Parathyroid adenoma (tissue), 2 donors: ENCODE measurements at regions not wholly inside any gene's neighbourhood (a gene's known extent, or its start where the extent isn't known, plus 50 kb on each side); places are given as distances from the start of the nearest gene placed in this dataset.
"Not testable (repeated sequence)": the region's sequence is repeated elsewhere in the genome, so short reads cannot be mapped to it uniquely, and the experiment has no call there.

Experiments used
- H2AFZ ChIP-seq: fragments of 300-600 bp; sonication (generic); one replicate; pipeline ENCODE4 v1.7.0; 2017; ENCODE audit warnings: antibody characterized with exemption, mild to moderate bottlenecking
- H3K27ac ChIP-seq: fragments of 300-600 bp; sonication (generic); one replicate; pipeline ENCODE4 v1.7.0; 2017
- H3K27me3 ChIP-seq: fragments of 300-600 bp; sonication (generic); one replicate; pipeline ENCODE4 v1.7.0; 2017; ENCODE audit warnings: low read length; ENCODE audit not compliant: control insufficient read depth, insufficient read depth
- H3K36me3 ChIP-seq: fragments of 300-600 bp; sonication (generic); one replicate; pipeline ENCODE4 v1.7.0; 2017; ENCODE audit warnings: low read length; ENCODE audit not compliant: control insufficient read depth, insufficient read depth
- H3K4me1 ChIP-seq: fragments of 300-600 bp; sonication (generic); one replicate; pipeline ENCODE4 v1.7.0; 2017; ENCODE audit warnings: control low read depth
- H3K4me2 ChIP-seq: fragments of 300-600 bp; sonication (generic); one replicate; pipeline ENCODE4 v1.7.0; 2017; ENCODE audit warnings: low read length
- H3K4me3 ChIP-seq: fragments of 300-600 bp; sonication (generic); one replicate; pipeline ENCODE4 v1.7.0; 2017; ENCODE audit warnings: low read depth, low read length
- H3K79me2 ChIP-seq: fragments of 300-600 bp; sonication (generic); one replicate; pipeline ENCODE4 v1.7.0; 2017; ENCODE audit warnings: control low read depth
- H3K9ac ChIP-seq: fragments of 300-600 bp; sonication (generic); one replicate; pipeline ENCODE4 v1.7.0; 2017; ENCODE audit warnings: mild to moderate bottlenecking
- H3K9me3 ChIP-seq: fragments of 300-600 bp; sonication (generic); one replicate; pipeline ENCODE4 v1.7.0; 2017; ENCODE audit warnings: low read length; ENCODE audit not compliant: control insufficient read depth
- CTCF ChIP-seq: fragments of 300-600 bp; sonication (generic); IDR thresholded peaks from one replicate; pipeline ENCODE4 v1.7.0; 2017; ENCODE audit warnings: antibody characterized with exemption, mild to moderate bottlenecking
- donor health status: primary hyperparathyroidism.

- Histone ChIP-seq H2AFZ (peak overlapping the region; percentile 34), H3K36me3 (no peaks in the 10 kb centered on the region), H3K4me2 (no peak overlapping the region), H3K79me2 (no peaks in the 10 kb centered on the region), H3K4me1 (no peaks in the 10 kb centered on the region), H3K9ac (no peak overlapping the region), H3K27ac (no peak overlapping the region), H3K9me3 (no peaks in the 10 kb centered on the region), H3K4me3 (no peak overlapping the region), H3K27me3 (no peaks in the 10 kb centered on the region)
- TF ChIP-seq CTCF = no peak
These were observed 103.5 kb upstream of the SLC7A14 start for GRCh38 chr3:170689296-170689829.

GRCh38 chr3:170688222-170688621, 102.3 kb upstream of the SLC7A14 start:
- not testable (repeated sequence) for H3K27me3 ChIP-seq, H3K4me1 ChIP-seq, H3K27ac ChIP-seq, H3K36me3 ChIP-seq, H2AFZ ChIP-seq, H3K9me3 ChIP-seq, H3K4me3 ChIP-seq, H3K9ac ChIP-seq, H3K79me2 ChIP-seq, H3K4me2 ChIP-seq

- Histone ChIP-seq H3K36me3 (no peaks in the 10 kb centered on the region), H3K4me2 (no peak overlapping the region), H3K9ac (no peak overlapping the region), H3K27me3 (no peaks in the 10 kb centered on the region), H3K9me3 (no peaks in the 10 kb centered on the region), H3K27ac (no peak overlapping the region), H3K4me3 (no peak overlapping the region), H3K4me1 (no peaks in the 10 kb centered on the region), H2AFZ (no peak overlapping the region), H3K79me2 (no peaks in the 10 kb centered on the region)
- TF ChIP-seq CTCF = no peak
These were observed 94.7 kb upstream of the SLC7A14 start for GRCh38 chr3:170680593-170680992.

GRCh38 chr3:170679190-170679589, 93.3 kb upstream of the SLC7A14 start:
- Histone ChIP-seq H3K9ac (no peak overlapping the region), H3K9me3 (no peaks in the 10 kb centered on the region), H3K4me1 (no peaks in the 10 kb centered on the region), H3K27ac (no peak overlapping the region), H3K4me2 (no peak overlapping the region), H2AFZ (no peak overlapping the region), H3K27me3 (no peaks in the 10 kb centered on the region), H3K36me3 (no peaks in the 10 kb centered on the region), H3K4me3 (no peak overlapping the region), H3K79me2 (no peaks in the 10 kb centered on the region)
- no peak for TF ChIP-seq CTCF

GRCh38 chr3:170670504-170670903, 84.6 kb upstream of the SLC7A14 start:
- no peaks in the 10 kb centered on the region for H3K9me3 ChIP-seq
- no peak overlapping the region for H3K4me3 ChIP-seq
- H3K27ac ChIP-seq = no peak overlapping the region
- no peaks in the 10 kb centered on the region for H3K79me2 ChIP-seq
- H3K9ac ChIP-seq = no peak overlapping the region
- H2AFZ ChIP-seq = no peak overlapping the region
- H3K4me2 ChIP-seq = no peak overlapping the region
- H3K27me3 ChIP-seq = no peaks in the 10 kb centered on the region
- TF ChIP-seq CTCF = no peak
- no peaks in the 10 kb centered on the region for H3K4me1 ChIP-seq
- no peaks in the 10 kb centered on the region for H3K36me3 ChIP-seq

GRCh38 chr3:170662986-170663385, 77.1 kb upstream of the SLC7A14 start:
- H3K4me1 ChIP-seq, H3K79me2 ChIP-seq, H2AFZ ChIP-seq, H3K4me3 ChIP-seq, H3K27ac ChIP-seq, H3K36me3 ChIP-seq, H3K4me2 ChIP-seq, H3K27me3 ChIP-seq, H3K9ac ChIP-seq, H3K9me3 ChIP-seq: not testable (repeated sequence)
